WTC11 (cell line): ENCODE measurements at regions not wholly inside any gene's neighbourhood (a gene's known extent, or its start where the extent isn't known, plus 50 kb on each side); places are given as distances from the start of the nearest gene placed in this dataset.

ENCODE experiments used
- ATF2 ChIP-seq: sonication (generic); formaldehyde crosslinking; IDR thresholded peaks from 2 replicates; pipeline ENCODE4 v1.8.1; 2022; ENCODE audit warnings: low read depth, missing genetic modification reagents, borderline replicate concordance
- CREB1 ChIP-seq: sonication (generic); formaldehyde crosslinking; IDR thresholded peaks from 2 replicates; pipeline ENCODE4 v1.8.0; 2023; ENCODE audit warnings: mild to moderate bottlenecking, missing genetic modification reagents
- CTCF ChIP-seq: fragments of 200-600 bp; IDR thresholded peaks from 2 replicates; pipeline ENCODE4 v1.8.0; 2022; ENCODE audit warnings: antibody characterized with exemption
- E2F1 ChIP-seq: sonication (generic); formaldehyde crosslinking; IDR thresholded peaks from 2 replicates; pipeline ENCODE4 v1.8.0; 2022; ENCODE audit warnings: mild to moderate bottlenecking, missing genetic modification reagents
- E2F5 ChIP-seq: sonication (generic); formaldehyde crosslinking; IDR thresholded peaks from 2 replicates; pipeline ENCODE4 v1.8.1; 2022; ENCODE audit warnings: mild to moderate bottlenecking, moderate library complexity, missing genetic modification reagents
- ERG ChIP-seq: fragments of 250-450 bp; sonication (Bioruptor Pico); IDR thresholded peaks from 2 replicates; pipeline ENCODE4 v1.8.0; 2021; ENCODE audit warnings: mild to moderate bottlenecking
- FOXJ3 ChIP-seq: sonication (generic); formaldehyde crosslinking; IDR thresholded peaks from 2 replicates; pipeline ENCODE4 v1.9.0; 2021; ENCODE audit warnings: missing genetic modification reagents, mild to moderate bottlenecking, borderline replicate concordance
- PRDM15 ChIP-seq: sonication (generic); formaldehyde crosslinking; IDR thresholded peaks from 2 replicates; pipeline ENCODE4 v1.8.0; 2022; ENCODE audit warnings: missing genetic modification reagents
- ZNF671 ChIP-seq: fragments of 250-450 bp; sonication (Bioruptor Pico); IDR thresholded peaks from 2 replicates; pipeline ENCODE4 v1.8.0; 2021; ENCODE audit warnings: mild to moderate bottlenecking

- TF ChIP-seq CTCF (no peak), E2F1 (CRISPR knock-in tag) (no peak), ZNF671 (CRISPR knock-in tag) (no peak), E2F5 (CRISPR knock-in tag) (no peak), FOXJ3 (no peak), CREB1 (no peak), ERG (no peak), ATF2 (CRISPR knock-in tag) (no peak), PRDM15 (CRISPR knock-in tag) (no peak)
Measured at GRCh38 chr3:194871143-194871863, 185.6 kb downstream of the FAM43A start.
